HL-60 (cell line): ENCODE measurements at regions not wholly inside any gene's neighbourhood (a gene's known extent, or its start where the extent isn't known, plus 50 kb on each side); places are given as distances from the start of the nearest gene placed in this dataset.

ENCODE experiments used
- CTCF ChIP-seq: IDR thresholded peaks from one replicate; pipeline ENCODE4 v1.5.1; 2011; ENCODE audit warnings: low read length, control low read depth, inconsistent platforms; ENCODE audit not compliant: insufficient read depth
- GABPA ChIP-seq: IDR thresholded peaks from 2 replicates; pipeline ENCODE4 v1.6.1; 2012; ENCODE audit warnings: low read depth
- POLR2AphosphoS5 ChIP-seq: IDR thresholded peaks from 2 replicates; pipeline ENCODE4 v1.6.1; 2012; ENCODE audit warnings: low read depth
- REST ChIP-seq: IDR thresholded peaks from 2 replicates; pipeline ENCODE4 v1.6.1; 2012; ENCODE audit warnings: low read depth; ENCODE audit not compliant: insufficient replicate concordance
- SPI1 ChIP-seq: IDR thresholded peaks from 2 replicates; pipeline ENCODE4 v1.6.1; 2012; ENCODE audit warnings: low read depth, mild to moderate bottlenecking, borderline replicate concordance

DNA sequence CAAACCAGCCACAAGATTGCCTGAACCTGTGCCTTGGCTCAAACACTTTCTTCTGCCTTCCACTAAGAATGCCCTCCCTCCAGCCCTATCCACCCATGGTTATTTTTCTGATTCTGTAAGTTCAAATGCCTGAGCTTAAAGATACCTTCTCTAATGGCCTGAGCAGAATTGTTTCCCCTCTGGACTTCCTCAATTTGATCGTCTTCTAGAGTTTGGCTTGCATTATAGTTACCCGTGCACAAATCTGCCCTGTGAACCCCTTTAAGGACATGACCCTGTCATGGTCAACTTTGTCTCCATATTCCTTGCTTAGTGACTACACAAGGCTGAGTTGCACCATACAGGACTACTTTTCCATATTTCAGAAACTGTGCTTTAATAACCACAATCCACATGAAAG, 481.0 kb downstream of the FOXO1 start:
- TF ChIP-seq CTCF: no peak
- TF ChIP-seq REST: no peak
- TF ChIP-seq POLR2AphosphoS5: no peak
- TF ChIP-seq GABPA: no peak
- TF ChIP-seq SPI1: peak; percentile 79
